AG09319 (cell line): ENCODE measurements at regions not wholly inside any gene's neighbourhood (a gene's known extent, or its start where the extent isn't known, plus 50 kb on each side); places are given as distances from the start of the nearest gene placed in this dataset.

Experiments
- DNase-seq: peaks from one replicate; pipeline ENCODE4 v3.0.0-alpha.2; 2010; ENCODE audit warnings: low read depth; ENCODE audit errors: extremely low read depth
- TF ChIP-seq, protein P1 (sequence below): IDR thresholded peaks from 2 replicates; pipeline ENCODE4 v1.5.1; 2011; ENCODE audit warnings: low read depth, mild to moderate bottlenecking, inconsistent platforms, low read length, moderate library complexity

DNA sequence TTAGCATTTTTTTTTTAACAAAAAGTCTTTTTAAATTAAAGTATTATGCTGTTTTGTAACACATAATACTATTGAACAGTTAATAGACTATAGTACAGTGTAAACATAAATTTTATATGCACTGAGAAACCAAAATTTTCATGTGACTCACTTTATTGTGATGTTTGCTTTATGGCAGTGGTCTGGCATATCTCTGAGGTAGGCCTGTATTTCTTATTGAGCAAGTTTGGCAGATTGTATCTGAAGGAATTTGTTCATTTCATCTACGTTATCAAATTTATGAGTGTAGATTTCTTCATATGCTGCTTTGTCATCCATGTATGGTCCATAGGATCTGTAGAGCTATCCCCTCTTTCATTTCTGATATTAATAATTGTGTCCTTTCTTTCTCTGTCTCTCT, 78.8 kb upstream of the PDE3A start:
- TF ChIP-seq, protein P1, sequence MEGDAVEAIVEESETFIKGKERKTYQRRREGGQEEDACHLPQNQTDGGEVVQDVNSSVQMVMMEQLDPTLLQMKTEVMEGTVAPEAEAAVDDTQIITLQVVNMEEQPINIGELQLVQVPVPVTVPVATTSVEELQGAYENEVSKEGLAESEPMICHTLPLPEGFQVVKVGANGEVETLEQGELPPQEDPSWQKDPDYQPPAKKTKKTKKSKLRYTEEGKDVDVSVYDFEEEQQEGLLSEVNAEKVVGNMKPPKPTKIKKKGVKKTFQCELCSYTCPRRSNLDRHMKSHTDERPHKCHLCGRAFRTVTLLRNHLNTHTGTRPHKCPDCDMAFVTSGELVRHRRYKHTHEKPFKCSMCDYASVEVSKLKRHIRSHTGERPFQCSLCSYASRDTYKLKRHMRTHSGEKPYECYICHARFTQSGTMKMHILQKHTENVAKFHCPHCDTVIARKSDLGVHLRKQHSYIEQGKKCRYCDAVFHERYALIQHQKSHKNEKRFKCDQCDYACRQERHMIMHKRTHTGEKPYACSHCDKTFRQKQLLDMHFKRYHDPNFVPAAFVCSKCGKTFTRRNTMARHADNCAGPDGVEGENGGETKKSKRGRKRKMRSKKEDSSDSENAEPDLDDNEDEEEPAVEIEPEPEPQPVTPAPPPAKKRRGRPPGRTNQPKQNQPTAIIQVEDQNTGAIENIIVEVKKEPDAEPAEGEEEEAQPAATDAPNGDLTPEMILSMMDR, result no peak
- DNase-seq, result no peak

DNA sequence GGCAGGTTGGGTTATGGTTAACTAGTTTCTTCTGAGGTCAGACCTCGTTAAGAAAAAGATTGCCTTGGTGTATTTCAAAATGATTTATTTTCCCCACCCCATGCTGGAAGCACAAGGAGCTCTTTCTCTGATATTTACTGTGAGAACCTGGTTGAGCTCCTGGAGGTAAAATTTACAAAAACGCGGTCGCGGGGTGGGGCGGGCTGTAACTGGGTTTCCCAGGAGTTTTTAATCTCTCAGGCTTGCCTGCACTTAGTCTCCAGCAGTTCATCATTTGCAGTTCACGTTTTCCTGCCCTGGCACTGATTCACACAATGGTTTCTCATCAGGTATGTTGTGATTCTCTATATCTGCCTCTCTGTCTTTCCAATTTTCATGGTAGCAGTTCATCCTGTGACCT, 67.9 kb upstream of the PDE3A start:
- TF ChIP-seq, protein P1, result no peak

DNA sequence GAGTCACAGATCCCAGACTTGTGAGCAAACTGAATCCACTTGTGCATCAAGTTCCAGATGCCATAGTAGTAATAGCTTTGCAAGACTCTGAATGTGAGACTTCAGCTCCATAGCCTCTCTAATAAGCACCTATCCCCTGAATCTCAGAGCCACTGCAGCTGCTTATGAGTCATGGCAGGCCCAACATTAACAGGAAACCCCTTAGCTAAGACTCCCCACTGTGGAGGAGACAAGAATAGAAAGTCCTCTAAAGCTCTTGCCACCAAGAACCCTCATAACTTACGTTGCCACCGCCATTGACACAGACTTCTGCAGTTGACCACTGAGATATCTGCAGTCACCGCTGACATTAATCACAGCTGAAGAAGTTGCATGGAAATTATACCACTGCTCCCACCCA, 62.9 kb upstream of the PDE3A start:
- DNase-seq, result no peak
- TF ChIP-seq, protein P1, result no peak

More for the DNA sequence above, 67.9 kb upstream of the PDE3A start:
- DNase-seq, result no peak

DNA sequence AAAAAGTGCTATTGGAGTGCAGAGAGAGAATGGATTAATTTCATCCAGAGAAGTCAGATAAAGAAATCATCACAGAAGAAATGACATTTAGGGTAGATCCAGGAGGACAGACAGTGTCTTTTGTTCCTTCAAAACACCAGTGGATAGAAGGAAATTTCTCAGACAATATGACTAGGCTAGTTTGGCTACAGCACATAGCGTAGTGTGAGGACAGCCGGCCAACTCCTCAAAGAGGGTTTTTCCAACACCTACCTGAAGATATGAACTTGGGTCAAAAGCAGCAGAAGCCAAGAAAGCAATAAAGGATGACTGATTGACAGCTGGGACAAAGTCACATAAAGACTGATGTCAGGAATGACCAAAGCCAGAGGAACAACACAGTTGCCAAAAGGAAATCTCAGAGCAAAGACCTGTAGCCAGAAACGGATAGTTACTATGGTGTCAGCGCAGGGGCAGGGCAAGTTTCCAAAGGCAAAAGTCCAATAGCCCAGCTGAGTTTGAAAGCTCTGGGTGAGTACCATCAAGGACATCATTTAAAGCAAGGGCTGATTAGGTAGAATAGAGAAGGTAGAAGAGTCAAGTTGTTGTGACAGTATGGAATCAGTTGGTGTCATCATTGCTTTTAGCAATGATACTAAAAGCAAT, 58.7 kb upstream of the PDE3A start:
- DNase-seq, result no peak
- TF ChIP-seq, protein P1, result no peak

DNA sequence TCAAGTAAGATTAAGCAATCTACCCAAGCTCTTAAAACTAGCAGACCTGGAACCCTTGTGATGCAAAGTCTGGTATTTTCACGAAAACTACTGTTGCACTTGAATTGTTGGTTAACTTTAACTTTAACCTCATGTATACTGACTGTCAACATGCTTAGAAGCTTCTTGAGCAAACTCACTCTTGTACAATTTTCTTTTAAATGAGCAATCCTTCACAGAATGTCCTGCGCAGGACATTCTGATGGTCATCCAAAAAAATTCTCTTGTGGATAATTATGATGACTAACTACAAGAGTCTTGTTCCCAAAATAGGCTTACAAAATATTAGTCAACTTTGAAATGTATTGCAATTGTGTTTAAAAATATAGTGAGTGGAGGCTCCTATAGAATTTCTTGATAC, 54.0 kb upstream of the PDE3A start:
- no peak for DNase-seq

DNA sequence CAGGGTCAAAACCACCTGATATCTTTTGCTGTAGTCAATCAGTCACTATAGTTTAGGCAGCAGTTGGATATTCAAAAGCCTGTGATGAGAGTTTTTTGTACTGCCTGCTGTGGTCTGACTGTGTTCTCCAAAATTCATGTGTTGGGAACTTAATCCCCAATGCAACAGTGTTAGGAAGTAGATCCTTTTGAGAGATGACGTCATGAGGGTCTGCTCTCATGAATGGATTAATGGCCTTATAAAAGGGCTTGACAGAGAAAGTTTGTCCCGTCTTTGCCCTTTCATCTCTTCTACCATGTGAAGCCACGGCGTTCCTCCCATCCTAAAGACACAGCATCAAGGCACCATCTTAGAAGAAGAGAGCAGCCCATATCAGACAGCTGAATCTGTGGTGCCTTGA, 50.8 kb upstream of the PDE3A start:
- DNase-seq, result no peak
- TF ChIP-seq, protein P1, result no peak

More for the DNA sequence above, 54.0 kb upstream of the PDE3A start:
- TF ChIP-seq, protein P1, result no peak
